Right ventricle myocardium inferior (tissue), 1 donor: ENCODE measurements at regions not wholly inside any gene's neighbourhood (a gene's known extent, or its start where the extent isn't known, plus 50 kb on each side); places are given as distances from the start of the nearest gene placed in this dataset.

Experiments used
- ATAC-seq: fragments of 200-7000 bp; cut with Tn5 transposase; one replicate; pipeline ENCODE4 v1.9.1; 2020; ENCODE audit warnings: mild to moderate bottlenecking, moderate library complexity
- DNase-seq: peaks from one replicate; pipeline ENCODE4 v3.0.0; 2021; ENCODE audit errors: missing footprints
- intact Hi-C: fragments of 100-400 bp; cut with DNase I; formaldehyde crosslinking; loops from one replicate; pipeline ENCODE4 v1.11.0; 2022
- donor health status: DM: no; HTN: yes; CAD: no; lungs with severe emphysema.

GRCh38 chr4:157908691-157909090 is 264.1 kb downstream of the GASK1B start:
- ATAC-seq, result no peak
- intact Hi-C loops, result no loop called here
- no peak for DNase-seq

GRCh38 chr4:157908031-157908430 is 264.8 kb downstream of the GASK1B start:
- DNase-seq, result no peak
- ATAC-seq, result no peak

GRCh38 chr4:157907226-157907946 is 265.4 kb downstream of the GASK1B start:
- intact Hi-C loops, result no loop called here
- ATAC-seq (no peak), DNase-seq (no peak)

More at GRCh38 chr4:157908031-157908430, 264.8 kb downstream of the GASK1B start:
- intact Hi-C loops, result no loop called here

- DNase-seq (no peak), ATAC-seq (no peak)
- intact Hi-C loops, result no loop called here
Observed at GRCh38 chr4:157898836-157899605, 273.8 kb downstream of the GASK1B start.

- intact Hi-C loops, result no loop called here
- ATAC-seq (no peak), DNase-seq (no peak)
Observed at GRCh38 chr4:157897855-157898370, 274.9 kb downstream of the GASK1B start.

GRCh38 chr4:157896726-157897125 is 276.1 kb downstream of the GASK1B start:
- no peak for ATAC-seq
- intact Hi-C loops, result no loop called here
- DNase-seq, result no peak

- intact Hi-C loops, result no loop called here
- no peak for DNase-seq
- ATAC-seq, result no peak
Observed at GRCh38 chr4:157895205-157895604, 277.6 kb downstream of the GASK1B start.

- DNase-seq, result no peak
- intact Hi-C loops, result no loop called here
- ATAC-seq, result no peak
Observed at GRCh38 chr4:157889788-157890187, 283.0 kb downstream of the GASK1B start.

- ATAC-seq (no peak), DNase-seq (no peak)
- intact Hi-C loops, result no loop called here
Observed at GRCh38 chr4:157888281-157888680, 284.5 kb downstream of the GASK1B start.

- DNase-seq (no peak), ATAC-seq (no peak)
- intact Hi-C loops, result no loop called here
Observed at GRCh38 chr4:157887316-157887715, 285.5 kb downstream of the GASK1B start.

GRCh38 chr4:157886645-157887044 is 286.2 kb downstream of the GASK1B start:
- DNase-seq (no peak), ATAC-seq (no peak)
- intact Hi-C loops, result no loop called here

GRCh38 chr4:157885811-157886210 is 287.0 kb downstream of the GASK1B start:
- DNase-seq (no peak), ATAC-seq (no peak)
- intact Hi-C loops, result no loop called here

- no peak for DNase-seq
- intact Hi-C loops, result no loop called here
- ATAC-seq, result no peak
Observed at GRCh38 chr4:157882901-157883300, 289.9 kb downstream of the GASK1B start.

- DNase-seq (no peak), ATAC-seq (no peak)
- intact Hi-C loops, result no loop called here
Observed at GRCh38 chr4:157880761-157881160, 292.1 kb downstream of the GASK1B start.

GRCh38 chr4:157854819-157855218 is 318.0 kb downstream of the GASK1B start:
- ATAC-seq, result no peak

GRCh38 chr4:157840648-157841047 is 332.2 kb downstream of the GASK1B start:
- DNase-seq (no peak), ATAC-seq (no peak)
- intact Hi-C loops, result no loop called here

More at GRCh38 chr4:157854819-157855218, 318.0 kb downstream of the GASK1B start:
- intact Hi-C loops, result no loop called here
- no peak for DNase-seq

GRCh38 chr4:157840034-157840433 is 332.8 kb downstream of the GASK1B start:
- intact Hi-C loops, result no loop called here
- no peak for ATAC-seq
- DNase-seq, result no peak

GRCh38 chr4:157838366-157838765 is 334.5 kb downstream of the GASK1B start:
- DNase-seq (no peak), ATAC-seq (no peak)
- intact Hi-C loops, result no loop called here

- intact Hi-C loops, result no loop called here
- ATAC-seq, result no peak
Observed at GRCh38 chr4:157837071-157837703, 335.6 kb downstream of the GASK1B start.

GRCh38 chr4:157832596-157832995 is 340.2 kb downstream of the GASK1B start:
- DNase-seq (no peak), ATAC-seq (no peak)
- intact Hi-C loops, result no loop called here

More at GRCh38 chr4:157837071-157837703, 335.6 kb downstream of the GASK1B start:
- DNase-seq, result no peak
